K562 (cell line): ENCODE measurements at regions not wholly inside any gene's neighbourhood (a gene's known extent, or its start where the extent isn't known, plus 50 kb on each side); places are given as distances from the start of the nearest gene placed in this dataset.

Experiments used
- MAX ChIP-seq: sonication (generic); formaldehyde crosslinking; IDR thresholded peaks from 2 replicates; pipeline ENCODE4 v1.9.0; 2022; ENCODE audit warnings: mild to moderate bottlenecking, missing genetic modification reagents
- NFIC ChIP-seq: fragments of 450-650 bp; IDR thresholded peaks from 2 replicates; pipeline ENCODE4 v1.6.1; 2017; ENCODE audit warnings: mild to moderate bottlenecking, inconsistent platforms
- PHF21A ChIP-seq: fragments of 450-650 bp; IDR thresholded peaks from 2 replicates; pipeline ENCODE4 v1.6.1; 2017; ENCODE audit warnings: low read depth, borderline replicate concordance
- RREB1 ChIP-seq: fragments of 250-450 bp; sonication (Bioruptor Pico); IDR thresholded peaks from 2 replicates; pipeline ENCODE4 v1.4.0; 2020
- TAF1 ChIP-seq: IDR thresholded peaks from 2 replicates; pipeline ENCODE4 v1.6.1; 2011; ENCODE audit warnings: mild to moderate bottlenecking, low read length, moderate library complexity; ENCODE audit not compliant: insufficient read depth, control insufficient read depth, severe bottlenecking; ENCODE audit errors: extremely low read depth
- XRCC3 ChIP-seq: fragments of 450-650 bp; IDR thresholded peaks from 2 replicates; pipeline ENCODE4 v1.6.1; 2017; ENCODE audit warnings: mild to moderate bottlenecking, moderate library complexity
- ZNF583 ChIP-seq: fragments of 250-450 bp; sonication (Bioruptor Pico); IDR thresholded peaks from 2 replicates; pipeline ENCODE4 v1.4.0; 2020

- TF ChIP-seq PHF21A, result no peak
- no peak for TF ChIP-seq MAX
- no peak for TF ChIP-seq RREB1
- TF ChIP-seq NFIC, result no peak
- TF ChIP-seq TAF1, result no peak
- no peak for TF ChIP-seq ZNF583 (CRISPR knock-in tag)
- TF ChIP-seq XRCC3, result no peak
Observed at GRCh38 chr16:77116856-77117255, 74.1 kb upstream of the MON1B start.
